Endothelial cell of umbilical vein (primary cell): ENCODE measurements at regions not wholly inside any gene's neighbourhood (a gene's known extent, or its start where the extent isn't known, plus 50 kb on each side); places are given as distances from the start of the nearest gene placed in this dataset.

Source experiments
- BruUV-seq: library from RNA; stranded (reverse); fragments of 400-500 nt; replicated peaks from 2 replicates; lab custom pipeline; 2021; lab: Mats Ljungman, UMichigan
- CTCF ChIA-PET: fragments of 300-600, 350-600 bp; sonication (Branson Sonifier 250); formaldehyde crosslinking; loops from one replicate; lab custom pipeline; 2021; ENCODE audit warnings: antibody characterized with exemption, inconsistent platforms; lab: Charles Lee
- POLR2A ChIA-PET: fragments of 300-600, 350-600 bp; sonication (Branson Sonifier 250); formaldehyde crosslinking; loops from one replicate; lab custom pipeline; 2021; ENCODE audit warnings: antibody characterized with exemption, inconsistent platforms; lab: Charles Lee
- DNase-seq: peaks from one replicate; pipeline ENCODE4 v3.0.0-alpha.2; 2011; ENCODE audit warnings: low read depth, low spot score
- FAIRE-seq: peaks from 2 replicates; lab custom pipeline; 2011; peaks lifted over from hg19 to GRCh38; lab: Jason Lieb, UNC
- H2AFZ ChIP-seq: 2 replicates; pipeline ENCODE4 v1.6.0; 2012; ENCODE audit warnings: low read depth, low read length, control low read depth, inconsistent platforms
- H3K27ac ChIP-seq: 2 replicates; pipeline ENCODE4 v1.5.1; 2011; ENCODE audit warnings: low read depth, mild to moderate bottlenecking, control low read depth, low read length, moderate library complexity; ENCODE audit not compliant: insufficient read depth
- H3K27me3 ChIP-seq, 2 experiments: 2 replicates each; pipeline versions ENCODE4 v1.6.0 to v1.6.1; 2011; ENCODE audit warnings: low read length in 2 of 2, mixed read lengths in 1 of 2; ENCODE audit not compliant: control insufficient read depth in 2 of 2, insufficient read depth in 2 of 2
- H3K36me3 ChIP-seq, 2 experiments: 2 replicates in 1 of 2; 3 replicates in 1 of 2; pipeline ENCODE4 v1.5.1; 2011; ENCODE audit warnings: low read length in 2 of 2, mild to moderate bottlenecking in 1 of 2, moderate library complexity in 1 of 2; ENCODE audit not compliant: control insufficient read depth in 2 of 2, insufficient read depth in 2 of 2; ENCODE audit errors: extremely low read depth in 1 of 2
- H3K4me1 ChIP-seq: 3 replicates; pipeline ENCODE4 v1.5.1; 2011; ENCODE audit warnings: mild to moderate bottlenecking, low read length; ENCODE audit not compliant: control insufficient read depth, insufficient read depth; ENCODE audit errors: extremely low read depth
- H3K4me2 ChIP-seq: 2 replicates; pipeline ENCODE4 v1.6.1; 2011; ENCODE audit warnings: low read length, control low read depth, mixed read lengths; ENCODE audit not compliant: insufficient read depth
- H3K4me3 ChIP-seq, 3 experiments: fragments of 200-600 bp in 1 of 3; sonication (generic), shearing (Covaris generic) in 1 of 3; replicated peaks in 1 of 3; 2 replicates each; pipeline ENCODE4 v1.5.1; 2011 to 2016; ENCODE audit warnings: control low read depth in 3 of 3, low read length in 3 of 3, mild to moderate bottlenecking in 2 of 3, inconsistent platforms in 1 of 3, low read depth in 1 of 3, moderate library complexity in 1 of 3; ENCODE audit not compliant: insufficient read depth in 1 of 3
- H3K79me2 ChIP-seq: 2 replicates; pipeline ENCODE4 v1.6.0; 2012; ENCODE audit warnings: low read length, inconsistent platforms; ENCODE audit not compliant: control insufficient read depth, insufficient read depth
- H3K9ac ChIP-seq: replicated peaks from 2 replicates; pipeline ENCODE3; 2011; ENCODE audit warnings: low read length, control low read depth; ENCODE audit not compliant: insufficient read depth; ENCODE audit errors: extremely low read depth
- H3K9me1 ChIP-seq: replicated peaks from 3 replicates; pipeline ENCODE4 v1.6.0; 2011; ENCODE audit warnings: mild to moderate bottlenecking, low read length; ENCODE audit not compliant: control insufficient read depth, insufficient read depth; ENCODE audit errors: extremely low read depth
- H3K9me3 ChIP-seq: replicated peaks from 2 replicates; pipeline ENCODE4 v1.5.1; 2012; ENCODE audit warnings: low read length, inconsistent platforms; ENCODE audit not compliant: control insufficient read depth, insufficient read depth
- H4K20me1 ChIP-seq: replicated peaks from 2 replicates; pipeline ENCODE3; 2011; ENCODE audit warnings: mild to moderate bottlenecking, low read length; ENCODE audit not compliant: control insufficient read depth, insufficient read depth; ENCODE audit errors: extremely low read depth
- EZH2 ChIP-seq: IDR thresholded peaks from 2 replicates; pipeline ENCODE4 v1.6.1; 2012; ENCODE audit warnings: borderline replicate concordance, low read depth, mild to moderate bottlenecking, moderate library complexity, low read length, inconsistent platforms; ENCODE audit not compliant: severe bottlenecking
- FOS ChIP-seq: IDR thresholded peaks from 2 replicates; pipeline ENCODE4 v1.6.1; 2011; ENCODE audit warnings: mild to moderate bottlenecking, low read length, moderate library complexity, borderline replicate concordance; ENCODE audit not compliant: insufficient read depth
- JUN ChIP-seq: IDR thresholded peaks from 2 replicates; pipeline ENCODE4 v1.6.1; 2011; ENCODE audit warnings: borderline replicate concordance, low read depth; ENCODE audit not compliant: insufficient read length, insufficient read depth
- MYC ChIP-seq: IDR thresholded peaks from one replicate; pipeline ENCODE4 v1.6.1; 2011; ENCODE audit warnings: mild to moderate bottlenecking, low read depth, low read length
- POLR2A ChIP-seq: IDR thresholded peaks from 2 replicates; pipeline ENCODE4 v1.6.1; 2012; ENCODE audit warnings: low read depth, mild to moderate bottlenecking, control low read depth, low read length
- POLR2AphosphoS5 ChIP-seq: IDR thresholded peaks from 2 replicates; pipeline ENCODE4 v1.6.1; 2012; ENCODE audit warnings: low read depth, mild to moderate bottlenecking, control low read depth, low read length, moderate library complexity; ENCODE audit not compliant: insufficient read depth
- dilution Hi-C: fragments of 300-500 bp; cut with MboI; formaldehyde crosslinking; loops from one replicate; pipeline ENCODE4 v1.15.0; 2019; ENCODE audit warnings: low sequenced_read_pairs; ENCODE audit not compliant: extremely low pct_ligation_motif_present
- intact Hi-C: fragments of 100-400 bp; cut with micrococcal nuclease; formaldehyde crosslinking; loops from one replicate; pipeline ENCODE4 v1.10.0; 2022
- TF ChIP-seq, protein P1 (sequence below): IDR thresholded peaks from 2 replicates; pipeline ENCODE4 v1.6.1; 2011; ENCODE audit not compliant: insufficient read depth, insufficient read length
- TF ChIP-seq, protein P2 (sequence below), 2 donors: IDR thresholded peaks; 1 replicate in 1 of 2; 2 replicates in 1 of 2; pipeline ENCODE4 v1.5.1; 2011; ENCODE audit warnings: low read length in 2 of 2, mild to moderate bottlenecking in 2 of 2, moderate library complexity in 2 of 2, control low read depth in 1 of 2, inconsistent platforms in 1 of 2, low read depth in 1 of 2; ENCODE audit not compliant: insufficient read depth in 1 of 2; ENCODE audit errors: extremely low read depth in 1 of 2

DNA sequence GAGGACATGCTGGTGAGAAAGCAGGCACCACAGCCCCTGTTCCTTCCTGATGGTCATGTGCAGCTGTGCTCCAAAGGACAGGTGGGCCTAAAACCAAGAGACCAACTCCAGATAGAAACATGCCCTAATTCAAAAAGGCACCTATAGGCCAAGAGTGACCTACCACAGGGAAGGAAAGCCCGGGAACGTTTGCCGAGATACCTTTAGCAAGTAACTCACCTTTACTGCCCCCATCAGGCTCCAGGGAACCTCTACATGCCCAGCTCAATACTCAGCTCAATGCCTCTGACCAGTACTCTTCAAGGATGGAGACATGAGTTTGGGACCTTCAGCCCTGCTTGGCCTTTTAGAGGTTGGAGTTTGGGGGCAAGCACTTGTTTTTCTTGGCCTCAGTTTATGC, 172.8 kb upstream of the FSTL4 start:
- no peaks in the 10 kb centered on the region for H4K20me1 ChIP-seq
- ChIA-PET POLR2A (no interaction called here), CTCF (interaction anchor here (1.2 to 1.4 kb wide), 2 partner anchors 362 to 364 kb away, joined by 3 read pairs; no protein-coding TSS in a partner anchor)
- no peaks in the 10 kb centered on the region for H3K4me1 ChIP-seq
- TF ChIP-seq, protein P1, sequence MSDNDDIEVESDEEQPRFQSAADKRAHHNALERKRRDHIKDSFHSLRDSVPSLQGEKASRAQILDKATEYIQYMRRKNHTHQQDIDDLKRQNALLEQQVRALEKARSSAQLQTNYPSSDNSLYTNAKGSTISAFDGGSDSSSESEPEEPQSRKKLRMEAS, result no peak
- no peak for TF ChIP-seq MYC
- TF ChIP-seq, protein P2, sequence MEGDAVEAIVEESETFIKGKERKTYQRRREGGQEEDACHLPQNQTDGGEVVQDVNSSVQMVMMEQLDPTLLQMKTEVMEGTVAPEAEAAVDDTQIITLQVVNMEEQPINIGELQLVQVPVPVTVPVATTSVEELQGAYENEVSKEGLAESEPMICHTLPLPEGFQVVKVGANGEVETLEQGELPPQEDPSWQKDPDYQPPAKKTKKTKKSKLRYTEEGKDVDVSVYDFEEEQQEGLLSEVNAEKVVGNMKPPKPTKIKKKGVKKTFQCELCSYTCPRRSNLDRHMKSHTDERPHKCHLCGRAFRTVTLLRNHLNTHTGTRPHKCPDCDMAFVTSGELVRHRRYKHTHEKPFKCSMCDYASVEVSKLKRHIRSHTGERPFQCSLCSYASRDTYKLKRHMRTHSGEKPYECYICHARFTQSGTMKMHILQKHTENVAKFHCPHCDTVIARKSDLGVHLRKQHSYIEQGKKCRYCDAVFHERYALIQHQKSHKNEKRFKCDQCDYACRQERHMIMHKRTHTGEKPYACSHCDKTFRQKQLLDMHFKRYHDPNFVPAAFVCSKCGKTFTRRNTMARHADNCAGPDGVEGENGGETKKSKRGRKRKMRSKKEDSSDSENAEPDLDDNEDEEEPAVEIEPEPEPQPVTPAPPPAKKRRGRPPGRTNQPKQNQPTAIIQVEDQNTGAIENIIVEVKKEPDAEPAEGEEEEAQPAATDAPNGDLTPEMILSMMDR (IDR thresholded peaks at IDR 0.05; ENCODE audit: extremely low read depth in 1 of 2, insufficient read depth in 1 of 2, low read depth in 1 of 2, low read length in 2 of 2), result no peak
- TF ChIP-seq FOS, result no peak
- no peak for TF ChIP-seq POLR2AphosphoS5
- TF ChIP-seq EZH2, result no peak
- TF ChIP-seq JUN, result no peak
- no peak for TF ChIP-seq POLR2A
- no peaks in the 10 kb centered on the region for H3K9me3 ChIP-seq
- H3K27me3 ChIP-seq, result no peaks in the 10 kb centered on the region
- H3K36me3 ChIP-seq, result no peaks in the 10 kb centered on the region
- H3K27ac ChIP-seq, result no peak overlapping the region
- H3K79me2 ChIP-seq, result no peaks in the 10 kb centered on the region
- H3K4me3 ChIP-seq, result no peak overlapping the region
- H3K9ac ChIP-seq, result no peak overlapping the region
- dilution Hi-C loops (no loop called here), intact Hi-C loops (no loop called here)
- no peaks in the 10 kb centered on the region for H3K9me1 ChIP-seq
- BruUV-seq, result no TSS peak
- no peak overlapping the region for H2AFZ ChIP-seq
- FAIRE-seq (no peak), DNase-seq (no peak)
- H3K4me2 ChIP-seq, result no peak overlapping the region
